HUES48 (cell line): ENCODE measurements at regions not wholly inside any gene's neighbourhood (a gene's known extent, or its start where the extent isn't known, plus 50 kb on each side); places are given as distances from the start of the nearest gene placed in this dataset.

Source experiments
- H3K27ac ChIP-seq: one replicate; pipeline ENCODE4 v1.7.0; 2013; ENCODE audit warnings: low read depth, low read length, inconsistent platforms
- H3K27me3 ChIP-seq: 2 replicates; pipeline ENCODE4 v1.6.1; 2013; ENCODE audit warnings: mild to moderate bottlenecking, low read length; ENCODE audit not compliant: control insufficient read depth, insufficient read depth
- H3K36me3 ChIP-seq: 2 replicates; pipeline ENCODE4 v1.6.1; 2013; ENCODE audit warnings: low read length; ENCODE audit not compliant: control insufficient read depth, insufficient read depth
- H3K4me1 ChIP-seq: 2 replicates; pipeline ENCODE4 v1.6.1; 2013; ENCODE audit warnings: mild to moderate bottlenecking, low read length; ENCODE audit not compliant: control insufficient read depth, insufficient read depth
- H3K4me3 ChIP-seq: 2 replicates; pipeline ENCODE4 v1.5.1; 2013; ENCODE audit warnings: mild to moderate bottlenecking, low read depth, low read length
- H3K9ac ChIP-seq: 2 replicates; pipeline ENCODE4 v1.6.1; 2013; ENCODE audit warnings: mild to moderate bottlenecking, low read depth, low read length, moderate library complexity
- H3K9me3 ChIP-seq: 2 replicates; pipeline ENCODE4 v1.6.1; 2013; ENCODE audit warnings: low read length; ENCODE audit not compliant: control insufficient read depth, insufficient read depth

DNA sequence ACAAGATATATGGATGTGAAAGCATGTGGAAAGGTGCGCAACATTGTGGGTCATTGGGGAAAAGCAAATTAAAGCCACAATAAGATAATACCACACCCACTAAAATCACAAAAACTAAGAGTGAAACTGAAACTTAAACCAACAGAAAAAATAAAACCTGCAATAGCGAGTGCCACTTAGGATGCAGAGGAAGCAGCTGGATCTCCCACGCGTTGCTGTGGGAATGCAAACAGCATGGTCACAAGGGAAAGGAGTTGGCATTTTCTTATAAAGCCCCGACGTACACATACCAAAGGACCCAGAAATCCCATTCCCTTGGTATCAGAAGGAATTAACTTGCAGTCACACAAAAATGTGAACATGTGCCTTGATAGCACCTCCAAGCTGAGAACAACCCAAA is 712.0 kb downstream of the TBC1D22A start:
- Histone ChIP-seq H3K9ac (no peak overlapping the region), H3K27me3 (no peaks in the 10 kb centered on the region), H3K36me3 (no peaks in the 10 kb centered on the region), H3K4me1 (no peaks in the 10 kb centered on the region), H3K9me3 (peaks cover 92% of the 10 kb centered on the region), H3K4me3 (no peak overlapping the region), H3K27ac (no peak overlapping the region)

DNA sequence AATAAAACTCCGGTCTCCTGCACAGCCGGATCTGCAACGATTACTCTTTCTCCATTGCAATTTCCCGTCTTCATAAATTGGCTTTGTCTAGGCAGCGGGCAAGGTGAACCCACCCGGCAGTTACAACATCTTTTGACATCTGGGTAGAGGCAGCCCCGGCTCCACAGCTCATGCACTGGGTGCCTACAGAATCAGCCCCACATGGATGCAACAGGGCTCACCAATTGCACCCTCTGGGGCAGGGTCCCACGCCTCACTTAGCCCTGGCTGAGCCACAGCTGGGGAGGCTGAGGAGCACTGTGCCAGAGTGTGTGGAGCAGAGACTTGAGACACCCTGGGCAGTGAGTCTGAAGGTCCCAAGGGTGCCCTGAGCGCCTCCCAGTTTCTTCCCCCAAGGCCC is 710.2 kb downstream of the TBC1D22A start:
- no peaks in the 10 kb centered on the region for H3K36me3 ChIP-seq
- no peak overlapping the region for H3K27ac ChIP-seq
- H3K4me3 ChIP-seq = no peak overlapping the region
- H3K9ac ChIP-seq = no peak overlapping the region
- peaks cover 94% of the 10 kb centered on the region for H3K9me3 ChIP-seq
- no peaks in the 10 kb centered on the region for H3K27me3 ChIP-seq
- H3K4me1 ChIP-seq = no peaks in the 10 kb centered on the region

DNA sequence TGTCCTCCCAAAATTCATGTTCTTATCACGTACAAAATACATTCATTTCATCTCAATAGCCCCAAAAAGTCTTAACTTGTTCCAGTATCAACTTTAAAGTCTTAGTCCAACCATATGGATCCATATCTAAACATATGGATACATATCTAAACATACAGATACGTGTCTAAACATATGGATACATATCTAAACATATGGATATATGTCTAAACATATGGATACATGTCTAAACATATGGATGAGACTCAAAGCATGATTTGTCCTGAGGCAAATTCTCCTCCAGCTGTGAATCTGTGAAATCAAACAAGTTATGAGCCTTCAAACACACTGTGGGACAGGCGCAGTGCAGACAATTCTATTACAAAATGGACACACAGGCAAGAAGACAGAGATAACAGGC is 709.0 kb downstream of the TBC1D22A start:
- no peak overlapping the region for H3K4me3 ChIP-seq
- H3K27me3 ChIP-seq = no peaks in the 10 kb centered on the region
- no peaks in the 10 kb centered on the region for H3K36me3 ChIP-seq
- no peak overlapping the region for H3K27ac ChIP-seq
- peaks cover 95% of the 10 kb centered on the region for H3K9me3 ChIP-seq
- no peak overlapping the region for H3K9ac ChIP-seq
- H3K4me1 ChIP-seq = no peaks in the 10 kb centered on the region

DNA sequence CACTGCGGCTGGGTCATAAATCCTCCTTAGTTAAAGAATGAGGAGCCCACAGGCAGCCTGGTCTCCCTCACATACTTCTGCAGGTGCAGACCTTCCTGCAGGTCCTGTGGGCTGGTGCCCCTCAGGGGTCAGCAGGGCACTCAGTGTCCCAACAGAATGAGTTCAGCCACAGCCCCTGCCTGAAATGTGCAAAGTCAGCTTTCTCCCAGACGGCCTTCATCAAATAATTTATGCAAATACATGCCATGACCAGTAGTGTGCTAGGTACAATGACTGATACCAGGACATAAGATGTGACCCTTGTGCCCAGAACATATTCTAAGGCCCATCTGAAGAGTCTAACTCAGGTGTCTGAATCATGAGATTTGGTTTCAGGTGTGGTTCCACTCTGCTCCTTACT is 703.4 kb downstream of the TBC1D22A start:
- Histone ChIP-seq H3K27ac (no peak overlapping the region), H3K9ac (no peak overlapping the region), H3K4me1 (no peaks in the 10 kb centered on the region), H3K36me3 (no peaks in the 10 kb centered on the region), H3K4me3 (no peak overlapping the region), H3K9me3 (peaks cover 97% of the 10 kb centered on the region), H3K27me3 (no peaks in the 10 kb centered on the region)

DNA sequence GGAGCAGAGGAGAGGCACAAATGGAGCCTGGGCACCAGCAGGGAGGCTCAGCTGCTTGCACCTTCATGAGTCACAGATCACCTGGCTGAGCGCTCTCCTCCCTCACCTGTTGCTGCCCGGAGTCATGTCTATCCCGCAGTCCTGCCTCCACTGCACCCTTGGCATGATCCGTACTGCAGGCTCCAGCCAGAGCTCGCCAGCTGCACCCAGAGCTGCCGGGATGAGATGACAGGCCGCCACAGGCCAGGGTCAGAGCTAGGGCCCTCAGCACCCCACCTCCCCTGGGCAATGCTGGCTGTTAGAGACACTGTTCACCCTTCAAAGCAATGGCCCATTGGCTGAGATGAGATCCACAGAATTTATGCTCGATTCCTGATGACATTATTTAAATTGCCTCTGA is 702.8 kb downstream of the TBC1D22A start:
- Histone ChIP-seq H3K4me1 (no peaks in the 10 kb centered on the region), H3K9ac (no peak overlapping the region), H3K27me3 (no peaks in the 10 kb centered on the region), H3K9me3 (peaks cover 96% of the 10 kb centered on the region), H3K27ac (no peak overlapping the region), H3K36me3 (no peaks in the 10 kb centered on the region), H3K4me3 (no peak overlapping the region)

DNA sequence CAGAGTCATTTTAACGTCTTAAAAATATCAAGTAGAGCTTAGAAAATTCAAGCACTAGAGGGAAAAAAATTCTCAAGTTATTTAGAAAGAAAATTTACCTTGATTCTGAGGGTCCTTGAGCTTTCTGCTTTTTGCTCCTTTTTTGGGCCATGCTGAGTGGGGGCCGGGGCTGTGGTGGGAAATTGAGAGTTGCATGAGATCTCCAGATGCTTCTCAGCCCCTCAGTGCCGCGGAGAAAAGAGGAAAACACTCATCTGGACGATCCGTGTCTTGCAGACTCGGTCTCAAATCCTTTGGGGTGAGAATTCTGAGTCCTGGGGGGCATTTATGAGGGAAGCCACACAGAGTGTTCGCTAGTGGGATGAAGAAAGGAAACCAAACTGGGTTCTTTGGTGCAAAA is 700.8 kb downstream of the TBC1D22A start:
- Histone ChIP-seq H3K4me1 (no peaks in the 10 kb centered on the region), H3K9ac (no peak overlapping the region), H3K36me3 (no peaks in the 10 kb centered on the region), H3K9me3 (peaks cover 91% of the 10 kb centered on the region), H3K27me3 (no peaks in the 10 kb centered on the region), H3K4me3 (no peak overlapping the region), H3K27ac (no peak overlapping the region)

DNA sequence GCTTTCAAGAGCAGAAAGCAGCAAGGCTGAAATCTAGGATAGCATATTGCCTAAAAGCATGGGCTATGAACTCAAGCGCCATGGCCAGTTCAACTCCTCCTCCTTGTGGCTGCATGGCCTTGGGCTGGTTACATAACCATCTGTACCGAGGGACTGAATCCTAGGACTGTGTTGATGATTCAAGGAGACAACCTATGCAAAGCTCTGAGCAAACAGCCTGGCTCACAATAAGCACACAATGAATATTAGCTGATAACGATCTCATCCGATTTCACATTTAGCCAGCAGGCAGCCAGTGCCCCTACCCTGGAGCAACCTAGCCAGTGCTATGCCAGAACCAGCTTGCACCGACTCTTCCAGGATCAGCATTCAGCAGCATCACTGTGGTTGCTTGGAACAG is 698.4 kb downstream of the TBC1D22A start:
- H3K36me3 ChIP-seq = no peaks in the 10 kb centered on the region
- no peak overlapping the region for H3K4me3 ChIP-seq
- H3K27me3 ChIP-seq = no peaks in the 10 kb centered on the region
- no peak overlapping the region for H3K9ac ChIP-seq
- H3K4me1 ChIP-seq = no peaks in the 10 kb centered on the region
- H3K9me3 ChIP-seq = peaks cover 91% of the 10 kb centered on the region
- no peak overlapping the region for H3K27ac ChIP-seq

DNA sequence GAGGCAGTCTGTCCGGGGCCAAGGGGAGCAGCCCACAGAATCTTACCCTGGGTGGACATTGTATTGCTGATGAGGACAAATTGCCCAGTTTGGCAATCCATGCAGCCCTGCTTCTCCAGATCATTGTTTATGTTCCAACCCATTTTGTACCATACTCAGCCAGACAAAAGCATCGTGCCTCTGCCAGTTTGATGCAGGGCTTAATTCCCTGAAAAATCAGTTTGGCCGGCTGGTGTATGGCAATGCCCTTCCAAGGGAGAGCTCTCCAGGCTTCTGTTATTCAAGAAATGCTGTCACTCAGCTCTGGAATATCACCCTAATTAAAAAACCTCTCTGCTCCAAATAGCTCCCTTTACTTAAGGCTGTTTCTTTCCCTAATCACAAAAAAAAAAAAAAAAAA is 697.7 kb downstream of the TBC1D22A start:
- Histone ChIP-seq H3K4me3 (no peak overlapping the region), H3K36me3 (no peaks in the 10 kb centered on the region), H3K9ac (no peak overlapping the region), H3K9me3 (peaks cover 91% of the 10 kb centered on the region), H3K27me3 (no peaks in the 10 kb centered on the region), H3K27ac (no peak overlapping the region), H3K4me1 (no peaks in the 10 kb centered on the region)

DNA sequence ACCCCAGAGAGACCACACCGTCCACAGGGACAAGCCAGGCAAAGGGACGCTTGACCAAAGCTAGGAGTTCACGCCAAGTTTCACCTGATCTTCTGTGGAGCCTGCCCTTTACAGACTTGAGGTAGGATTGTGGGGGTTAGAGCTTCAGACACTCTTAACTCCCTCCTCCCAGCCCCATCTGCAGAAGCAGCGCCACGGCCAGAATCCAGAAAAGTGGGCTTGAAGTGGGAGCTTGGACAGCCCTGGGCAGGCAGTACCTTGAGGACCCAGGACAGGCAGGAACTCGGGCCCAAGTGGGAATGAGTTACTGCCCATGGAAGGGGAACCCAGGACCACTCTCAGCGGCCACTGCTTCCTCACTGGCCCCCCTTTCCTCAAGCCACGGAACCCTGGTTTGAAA is 695.9 kb downstream of the TBC1D22A start:
- no peaks in the 10 kb centered on the region for H3K36me3 ChIP-seq
- H3K4me3 ChIP-seq = no peak overlapping the region
- no peak overlapping the region for H3K9ac ChIP-seq
- H3K27ac ChIP-seq = no peak overlapping the region
- H3K27me3 ChIP-seq = no peaks in the 10 kb centered on the region
- H3K9me3 ChIP-seq = peaks cover 91% of the 10 kb centered on the region
- H3K4me1 ChIP-seq = no peaks in the 10 kb centered on the region

DNA sequence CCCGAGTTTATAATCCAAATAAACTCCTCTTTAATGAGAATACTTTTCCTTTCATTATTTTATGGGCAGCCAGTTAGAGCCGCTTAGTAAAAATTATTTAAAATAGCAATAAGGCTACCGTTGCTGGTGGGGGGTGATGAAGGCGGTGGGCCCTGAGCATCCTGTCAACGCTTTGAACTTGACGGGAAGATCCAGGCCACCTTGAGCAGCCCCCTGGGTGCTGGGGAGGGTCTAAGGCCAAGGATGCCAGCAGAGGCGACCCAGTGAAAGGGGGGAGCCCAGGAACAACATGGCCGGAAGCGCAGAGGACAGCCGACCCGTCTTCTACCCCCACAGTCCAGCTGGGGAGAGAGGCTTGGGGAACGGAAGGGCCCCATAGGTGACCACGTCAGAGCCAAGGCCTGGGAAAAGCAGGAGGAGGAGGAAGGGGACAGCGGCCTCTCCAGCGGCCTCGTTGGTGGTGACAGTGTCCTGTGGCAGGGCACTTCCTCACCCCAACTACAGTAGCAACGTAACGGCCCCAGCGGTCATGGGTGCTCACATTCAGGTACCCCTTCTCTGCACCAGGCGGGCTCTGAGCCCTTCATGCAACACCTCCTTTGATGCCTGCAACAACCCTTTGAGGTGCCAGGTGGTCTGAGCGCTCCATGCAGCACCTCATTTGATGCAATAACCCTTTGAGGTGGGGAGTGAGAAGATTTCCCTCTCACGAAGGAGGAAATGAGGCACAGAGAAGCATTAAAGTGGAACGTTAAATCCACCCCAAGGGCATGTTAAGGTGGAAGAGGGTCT is 695.3 kb downstream of the TBC1D22A start:
- no peaks in the 10 kb centered on the region for H3K27me3 ChIP-seq
- H3K36me3 ChIP-seq = no peaks in the 10 kb centered on the region
- no peak overlapping the region for H3K9ac ChIP-seq
- no peaks in the 10 kb centered on the region for H3K4me1 ChIP-seq
- peaks cover 91% of the 10 kb centered on the region for H3K9me3 ChIP-seq
- no peak overlapping the region for H3K27ac ChIP-seq
- H3K4me3 ChIP-seq = no peak overlapping the region

DNA sequence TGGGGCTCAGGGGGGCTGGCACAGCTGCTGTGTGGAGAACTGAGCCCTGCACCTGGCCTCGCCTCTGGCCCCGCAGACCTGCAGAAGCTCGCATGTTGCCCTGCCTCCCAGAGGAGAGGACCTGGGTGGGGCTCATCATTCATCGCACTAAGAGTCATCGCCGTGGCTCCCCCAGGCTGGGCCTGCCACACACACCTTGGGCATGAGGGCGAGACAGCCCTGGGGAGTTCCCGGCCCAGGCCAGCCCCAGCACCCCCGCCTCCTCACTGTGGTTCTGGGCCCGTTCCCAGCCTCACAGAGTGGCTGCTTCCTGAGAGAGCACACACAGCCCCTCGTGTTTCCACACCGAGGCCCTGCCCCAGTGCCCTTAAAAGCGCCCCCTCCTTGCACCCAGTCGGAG is 694.6 kb downstream of the TBC1D22A start:
- H3K9ac ChIP-seq = no peak overlapping the region

More for the DNA sequence above, 694.6 kb downstream of the TBC1D22A start:
- Histone ChIP-seq H3K27me3 (no peaks in the 10 kb centered on the region), H3K27ac (no peak overlapping the region), H3K4me3 (no peak overlapping the region), H3K4me1 (no peaks in the 10 kb centered on the region), H3K9me3 (peaks cover 92% of the 10 kb centered on the region), H3K36me3 (no peaks in the 10 kb centered on the region)
